Activated CD4-positive, alpha-beta T cell treated with anti-CD3 and anti-CD28 coated beads, Interleukin-2, amount 10 ng/mL, durations not matched to agents 7 days and 5 days (primary cell): ENCODE measurements at regions not wholly inside any gene's neighbourhood (a gene's known extent, or its start where the extent isn't known, plus 50 kb on each side); places are given as distances from the start of the nearest gene placed in this dataset.

Experiments
- CTCF ChIA-PET: fragments of 350-600 bp; sonication (Branson Sonifier 250); formaldehyde crosslinking; loops from one replicate; lab custom pipeline; 2021; ENCODE audit warnings: antibody characterized with exemption; lab: Charles Lee
- POLR2A ChIA-PET: fragments of 350-600 bp; sonication (Branson Sonifier 250); formaldehyde crosslinking; loops from one replicate; lab custom pipeline; 2021; ENCODE audit warnings: antibody characterized with exemption; lab: Charles Lee
- DNase-seq: peaks from one replicate; pipeline ENCODE4 v3.0.0-alpha.2; 2020
- H3K27ac Mint-ChIP-seq: one replicate; pipeline ENCODE4 v1.8.0; 2021; ENCODE audit warnings: mild to moderate bottlenecking, moderate library complexity, mixed read lengths
- H3K27me3 Mint-ChIP-seq: one replicate; pipeline ENCODE4 v1.8.0; 2021; ENCODE audit warnings: mixed read lengths
- H3K36me3 Mint-ChIP-seq: one replicate; pipeline ENCODE4 v1.8.0; 2021; ENCODE audit warnings: low read depth, mixed read lengths
- H3K4me1 Mint-ChIP-seq: one replicate; pipeline ENCODE4 v1.8.0; 2021; ENCODE audit warnings: mixed read lengths
- H3K4me3 Mint-ChIP-seq: one replicate; pipeline ENCODE4 v1.8.0; 2021; ENCODE audit warnings: mild to moderate bottlenecking, moderate library complexity, mixed read lengths
- H3K9me3 Mint-ChIP-seq: one replicate; pipeline ENCODE4 v1.8.0; 2021; ENCODE audit warnings: mixed read lengths

- no peaks in the 10 kb centered on the region for H3K4me1 Mint-ChIP-seq
- no peaks in the 10 kb centered on the region for H3K36me3 Mint-ChIP-seq
- DNase-seq = no peak
- no peak overlapping the region for H3K4me3 Mint-ChIP-seq
- H3K9me3 Mint-ChIP-seq = no peaks in the 10 kb centered on the region
- ChIA-PET CTCF (interaction anchor here (0.6 kb wide), 1 partner anchor 203 kb away, joined by 4 read pairs; no protein-coding TSS in a partner anchor), POLR2A (no interaction called here)
- H3K27me3 Mint-ChIP-seq = no peaks in the 10 kb centered on the region
- no peak overlapping the region for H3K27ac Mint-ChIP-seq
These were observed 71.4 kb downstream of the CLDN34 start for GRCh38 chrX:10038585-10038984.

GRCh38 chrX:10039821-10040793 is 72.9 kb downstream of the CLDN34 start:
- no peak overlapping the region for H3K4me3 Mint-ChIP-seq
- no peaks in the 10 kb centered on the region for H3K9me3 Mint-ChIP-seq
- H3K27ac Mint-ChIP-seq = no peak overlapping the region
- DNase-seq = no peak
- POLR2A ChIA-PET = no interaction called here
- H3K36me3 Mint-ChIP-seq = no peaks in the 10 kb centered on the region
- no peaks in the 10 kb centered on the region for H3K27me3 Mint-ChIP-seq
- no peaks in the 10 kb centered on the region for H3K4me1 Mint-ChIP-seq
- CTCF ChIA-PET = interaction anchor here (1.0 to 1.3 kb wide), 2 partner anchors 9 to 80 kb away, joined by 3 to 7 read pairs; no protein-coding TSS in a partner anchor

- H3K4me3 Mint-ChIP-seq = no peak overlapping the region
- H3K27me3 Mint-ChIP-seq = no peaks in the 10 kb centered on the region
- CTCF ChIA-PET = interaction anchor here (1.3 kb wide), 1 partner anchor 10 kb away, joined by 7 read pairs; no protein-coding TSS in a partner anchor
These were observed 73.8 kb downstream of the CLDN34 start for GRCh38 chrX:10040961-10041360.

GRCh38 chrX:10041383-10041782 is 74.2 kb downstream of the CLDN34 start:
- Mint-ChIP-seq H3K36me3 (no peaks in the 10 kb centered on the region), H3K4me3 (no peak overlapping the region), H3K4me1 (no peaks in the 10 kb centered on the region), H3K27me3 (no peaks in the 10 kb centered on the region), H3K9me3 (no peaks in the 10 kb centered on the region), H3K27ac (no peak overlapping the region)
- ChIA-PET POLR2A (no interaction called here), CTCF (interaction anchor here (0.6 kb wide), 1 partner anchor 139 kb away, joined by 3 read pairs; no protein-coding TSS in a partner anchor)
- no peak for DNase-seq

More at GRCh38 chrX:10040961-10041360, 73.8 kb downstream of the CLDN34 start:
- Mint-ChIP-seq H3K27ac (no peak overlapping the region), H3K4me1 (no peaks in the 10 kb centered on the region), H3K9me3 (no peaks in the 10 kb centered on the region), H3K36me3 (no peaks in the 10 kb centered on the region)
- DNase-seq = no peak
- POLR2A ChIA-PET = no interaction called here

GRCh38 chrX:10042055-10042454 is 74.9 kb downstream of the CLDN34 start:
- ChIA-PET POLR2A (no interaction called here), CTCF (interaction anchor here (0.6 to 0.7 kb wide), 3 partner anchors 71 to 572 kb away, joined by 3 read pairs; no protein-coding TSS in a partner anchor)
- H3K9me3 Mint-ChIP-seq = no peaks in the 10 kb centered on the region

GRCh38 chrX:10043386-10043785 is 76.2 kb downstream of the CLDN34 start:
- ChIA-PET POLR2A (no interaction called here), CTCF (no interaction called here)
- Mint-ChIP-seq H3K36me3 (no peaks in the 10 kb centered on the region), H3K27ac (no peak overlapping the region), H3K27me3 (no peaks in the 10 kb centered on the region), H3K4me1 (no peaks in the 10 kb centered on the region), H3K9me3 (no peaks in the 10 kb centered on the region), H3K4me3 (no peak overlapping the region)
- no peak for DNase-seq

More at GRCh38 chrX:10042055-10042454, 74.9 kb downstream of the CLDN34 start:
- Mint-ChIP-seq H3K4me1 (no peaks in the 10 kb centered on the region), H3K27ac (no peak overlapping the region), H3K36me3 (no peaks in the 10 kb centered on the region), H3K4me3 (no peak overlapping the region), H3K27me3 (no peaks in the 10 kb centered on the region)
- no peak for DNase-seq

- Mint-ChIP-seq H3K4me3 (no peak overlapping the region), H3K27me3 (no peaks in the 10 kb centered on the region), H3K9me3 (no peaks in the 10 kb centered on the region), H3K36me3 (no peaks in the 10 kb centered on the region), H3K27ac (no peak overlapping the region), H3K4me1 (no peaks in the 10 kb centered on the region)
- DNase-seq = no peak
- ChIA-PET CTCF (no interaction called here), POLR2A (no interaction called here)
These were observed 76.9 kb downstream of the CLDN34 start for GRCh38 chrX:10044021-10044420.

- Mint-ChIP-seq H3K27me3 (no peaks in the 10 kb centered on the region), H3K27ac (no peak overlapping the region), H3K4me1 (no peaks in the 10 kb centered on the region), H3K4me3 (no peak overlapping the region), H3K9me3 (no peaks in the 10 kb centered on the region), H3K36me3 (no peaks in the 10 kb centered on the region)
- DNase-seq = no peak
- ChIA-PET POLR2A (no interaction called here), CTCF (no interaction called here)
These were observed 78.3 kb downstream of the CLDN34 start for GRCh38 chrX:10045327-10046000.

GRCh38 chrX:10047133-10047532 is 80.0 kb downstream of the CLDN34 start:
- Mint-ChIP-seq H3K27me3 (no peaks in the 10 kb centered on the region), H3K9me3 (no peaks in the 10 kb centered on the region), H3K27ac (no peak overlapping the region), H3K4me3 (no peak overlapping the region), H3K4me1 (no peaks in the 10 kb centered on the region), H3K36me3 (no peaks in the 10 kb centered on the region)
- ChIA-PET CTCF (no interaction called here), POLR2A (no interaction called here)
- DNase-seq = no peak

GRCh38 chrX:10047631-10048030 is 80.5 kb downstream of the CLDN34 start:
- Mint-ChIP-seq H3K4me1 (no peaks in the 10 kb centered on the region), H3K27me3 (no peaks in the 10 kb centered on the region), H3K9me3 (no peaks in the 10 kb centered on the region), H3K36me3 (no peaks in the 10 kb centered on the region), H3K4me3 (no peak overlapping the region), H3K27ac (no peak overlapping the region)
- POLR2A ChIA-PET = no interaction called here
- no peak for DNase-seq
- CTCF ChIA-PET = no interaction called here

GRCh38 chrX:10048076-10048475 is 80.9 kb downstream of the CLDN34 start:
- H3K4me1 Mint-ChIP-seq = no peaks in the 10 kb centered on the region
- ChIA-PET POLR2A (no interaction called here), CTCF (no interaction called here)
- no peak overlapping the region for H3K27ac Mint-ChIP-seq
- no peaks in the 10 kb centered on the region for H3K36me3 Mint-ChIP-seq
- H3K27me3 Mint-ChIP-seq = no peaks in the 10 kb centered on the region
- no peak overlapping the region for H3K4me3 Mint-ChIP-seq
- DNase-seq = no peak
- no peaks in the 10 kb centered on the region for H3K9me3 Mint-ChIP-seq

GRCh38 chrX:10048707-10049106 is 81.5 kb downstream of the CLDN34 start:
- POLR2A ChIA-PET = no interaction called here
- no peaks in the 10 kb centered on the region for H3K36me3 Mint-ChIP-seq

GRCh38 chrX:10049236-10049635 is 82.1 kb downstream of the CLDN34 start:
- ChIA-PET POLR2A (no interaction called here), CTCF (interaction anchor here (0.9 to 1.5 kb wide), 2 partner anchors 25 to 71 kb away, joined by 3 to 5 read pairs; no protein-coding TSS in a partner anchor)
- no peaks in the 10 kb centered on the region for H3K27me3 Mint-ChIP-seq
- no peaks in the 10 kb centered on the region for H3K36me3 Mint-ChIP-seq
- no peak for DNase-seq
- H3K4me3 Mint-ChIP-seq = no peak overlapping the region
- H3K4me1 Mint-ChIP-seq = no peaks in the 10 kb centered on the region
- no peaks in the 10 kb centered on the region for H3K9me3 Mint-ChIP-seq
- H3K27ac Mint-ChIP-seq = no peak overlapping the region

More at GRCh38 chrX:10048707-10049106, 81.5 kb downstream of the CLDN34 start:
- no peaks in the 10 kb centered on the region for H3K4me1 Mint-ChIP-seq
- no peak overlapping the region for H3K27ac Mint-ChIP-seq
- no peaks in the 10 kb centered on the region for H3K9me3 Mint-ChIP-seq
- H3K27me3 Mint-ChIP-seq = no peaks in the 10 kb centered on the region
- no peak overlapping the region for H3K4me3 Mint-ChIP-seq
- CTCF ChIA-PET = interaction anchor here (0.9 to 1.5 kb wide), 2 partner anchors 24 to 71 kb away, joined by 3 to 5 read pairs; no protein-coding TSS in a partner anchor
- no peak for DNase-seq
